ENCODE measurements at regions not wholly inside any gene's neighbourhood (a gene's known extent, or its start where the extent isn't known, plus 50 kb on each side); places are given as distances from the start of the nearest gene placed in this dataset.
A peak's percentile ranks its signal among the peaks of the same experiment; 100 is the strongest.
"Not testable (repeated sequence)": the region's sequence is repeated elsewhere in the genome, so short reads cannot be mapped to it uniquely, and the experiment has no call there.

DNA sequence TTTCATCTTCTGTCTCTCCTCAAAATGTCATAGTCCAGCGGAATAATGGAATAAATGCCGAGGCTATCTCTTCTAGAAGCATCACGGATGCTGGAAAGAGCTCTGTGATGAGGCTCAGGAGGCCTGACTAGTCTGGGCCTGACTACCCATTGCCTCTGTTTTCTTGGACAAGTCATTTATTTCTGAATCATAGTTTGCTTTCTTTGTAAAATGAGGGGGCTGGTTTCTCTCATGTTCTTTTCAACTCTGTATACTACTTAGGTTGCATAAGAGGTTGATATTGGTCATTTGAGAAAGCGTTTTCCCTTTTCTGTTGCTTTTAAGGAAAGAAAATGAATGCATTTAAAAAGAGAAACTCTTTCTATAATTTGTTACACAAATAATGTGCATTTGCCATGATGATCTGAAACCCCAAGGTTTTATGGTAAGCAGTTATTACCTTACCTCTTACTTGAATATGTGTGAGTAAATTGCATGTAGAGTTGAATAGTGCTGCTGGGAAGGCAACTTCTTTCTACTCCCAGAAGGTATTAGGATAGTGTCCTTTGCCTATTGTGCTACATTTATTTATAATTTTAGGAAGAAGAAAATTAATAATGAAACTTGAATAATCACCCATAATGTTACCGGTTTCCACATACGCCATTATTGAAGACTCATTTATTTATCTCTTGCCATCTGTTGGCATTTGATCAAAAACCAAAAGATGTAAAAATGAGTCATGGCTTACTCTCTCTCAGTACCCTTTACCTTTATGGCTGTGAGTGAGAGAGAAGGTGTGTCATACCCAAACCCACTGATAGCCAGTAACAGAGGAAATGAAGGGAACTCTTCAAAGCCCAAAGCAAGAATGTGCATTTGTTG, 179.1 kb downstream of the FASLG start:
- no peak for DNase-seq (ENCODE audit: low read depth)

- no peak for DNase-seq (ENCODE audit: low read depth)
Observed at GRCh38 chr1:172838680-172839313, 179.9 kb downstream of the FASLG start.

- not testable (repeated sequence) for DNase-seq (ENCODE audit: low read depth)
Observed at GRCh38 chr1:172839639-172840038, 180.7 kb downstream of the FASLG start.

DNA sequence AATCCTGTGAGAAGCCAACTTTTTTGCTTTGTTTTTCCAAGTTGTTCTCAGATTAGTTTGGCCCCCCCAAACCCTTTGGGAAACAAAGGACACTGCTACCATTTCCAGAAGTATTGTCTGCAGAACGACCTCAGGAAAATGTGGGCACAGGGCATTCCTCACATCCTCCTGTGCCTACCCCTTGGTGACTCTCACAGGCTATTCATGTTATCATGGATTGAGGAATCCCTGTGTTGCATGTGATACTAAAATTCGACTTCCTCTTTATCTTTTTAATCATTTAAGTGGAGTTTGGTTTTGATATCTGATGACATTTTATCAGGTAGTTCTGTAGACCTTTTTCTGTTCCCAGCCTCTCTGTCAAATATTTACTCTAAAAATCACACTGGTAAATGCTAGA, 184.5 kb downstream of the FASLG start:
- no peak for DNase-seq (ENCODE audit: low read depth)

DNA sequence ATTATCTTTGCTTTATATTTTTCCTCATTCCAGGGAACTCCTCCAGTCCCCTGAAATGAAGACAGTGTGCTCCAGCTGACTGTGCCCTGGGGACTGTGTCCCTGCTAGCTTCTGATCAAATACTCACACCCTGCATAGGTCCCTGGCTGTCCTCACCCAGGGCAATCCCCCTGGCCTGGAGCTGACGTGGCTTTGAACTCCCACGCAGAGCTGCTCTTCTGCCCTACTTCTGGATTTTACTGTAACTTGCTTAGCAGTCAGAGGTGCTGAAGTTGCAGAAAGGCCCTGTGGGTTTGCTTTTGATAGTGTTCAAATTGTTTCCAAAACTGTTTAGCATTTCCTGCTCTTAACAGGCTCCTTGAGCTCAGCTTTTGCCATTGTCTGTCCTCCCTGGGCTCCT, 186.5 kb downstream of the FASLG start:
- DNase-seq (ENCODE audit: low read depth): no peak

DNA sequence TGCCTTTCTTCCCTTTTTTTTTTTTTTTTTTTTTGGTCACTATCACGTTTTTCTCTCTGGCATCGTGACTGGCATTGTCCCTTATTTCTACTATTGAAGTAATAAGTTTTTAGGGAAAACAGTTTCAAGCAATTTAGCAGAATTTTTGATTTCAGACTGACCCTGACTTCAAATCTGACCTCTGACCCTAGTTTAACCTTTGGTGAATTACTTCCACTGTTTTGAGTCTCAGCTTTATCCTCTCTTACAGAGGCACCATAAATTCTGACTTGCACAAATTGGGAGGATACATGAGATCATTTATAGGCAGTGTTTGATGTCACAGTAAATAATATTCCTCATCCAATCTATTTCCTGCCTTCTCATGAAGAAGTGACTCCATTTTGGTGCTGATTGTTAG, 187.0 kb downstream of the FASLG start:
- DNase-seq (ENCODE audit: low read depth): no peak

GRCh38 chr1:172847814-172848213, 188.9 kb downstream of the FASLG start:
- DNase-seq (ENCODE audit: low read depth): not testable (repeated sequence)

GRCh38 chr1:172849653-172850052, 190.8 kb downstream of the FASLG start:
- DNase-seq (ENCODE audit: low read depth): no peak

DNA sequence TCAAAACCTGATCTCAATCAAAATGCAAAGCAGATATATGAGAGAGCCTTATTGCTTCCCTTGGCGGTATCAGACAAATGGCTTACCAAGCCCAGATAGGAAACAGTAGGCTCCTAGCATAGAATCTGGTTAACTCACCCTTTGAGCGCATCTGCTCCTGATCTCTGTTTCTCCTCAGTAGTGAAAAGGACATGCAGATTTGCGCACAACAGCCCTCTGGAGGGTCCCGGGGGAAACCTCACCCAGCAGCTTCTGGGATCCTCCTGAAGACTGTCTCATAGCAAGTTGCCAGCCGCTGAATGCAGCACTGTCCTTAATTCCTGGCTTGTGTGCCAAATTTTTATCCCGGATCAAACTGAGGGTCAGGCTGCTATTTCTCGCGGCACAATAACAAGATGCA, 192.2 kb downstream of the FASLG start:
- no peak for DNase-seq (ENCODE audit: low read depth)

DNA sequence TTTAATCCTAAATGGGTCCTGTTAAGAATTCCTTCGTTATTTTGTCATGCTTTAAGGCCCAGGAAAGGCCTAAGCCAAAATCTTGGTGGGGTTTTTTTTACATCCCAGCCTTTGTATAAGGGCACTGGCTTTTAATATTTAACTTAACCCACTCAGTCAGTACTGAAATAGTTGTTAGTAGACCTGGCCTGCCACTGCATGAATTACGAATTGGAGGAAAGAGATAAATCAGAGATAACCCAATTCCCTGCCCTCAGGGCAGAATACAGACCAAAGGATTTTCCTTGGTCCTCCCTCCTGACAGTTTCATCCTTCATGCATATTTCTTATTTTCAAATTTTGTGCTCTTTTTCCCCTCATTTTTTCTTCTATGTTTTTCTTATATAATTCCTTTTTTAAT, 193.0 kb downstream of the FASLG start:
- no peak for DNase-seq (ENCODE audit: low read depth)

DNA sequence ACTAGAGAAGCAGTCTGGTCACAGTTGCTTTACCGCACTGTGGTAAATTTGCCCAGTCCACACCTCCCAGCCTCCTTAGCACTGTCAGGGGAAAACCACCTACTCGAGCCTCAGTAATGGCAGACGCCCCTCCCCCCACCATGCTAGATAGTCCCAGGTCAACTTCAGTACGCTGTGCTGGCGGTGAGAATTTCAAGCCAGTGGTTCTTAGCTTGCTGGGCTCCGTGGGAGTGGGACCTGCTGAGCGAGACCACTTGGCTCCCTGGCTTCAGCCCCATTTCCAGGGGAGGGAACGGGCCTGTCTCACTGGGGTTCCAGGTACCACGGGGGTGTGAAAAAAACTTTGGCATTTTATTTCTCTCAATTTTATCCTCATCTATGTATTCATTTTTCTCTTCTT, 194.8 kb downstream of the TNFSF18 start:
- not testable (repeated sequence) for DNase-seq (ENCODE audit: low read depth)

- no peak for DNase-seq (ENCODE audit: low read depth)
Observed at GRCh38 chr1:172863031-172863430, 187.7 kb downstream of the TNFSF18 start.

DNA sequence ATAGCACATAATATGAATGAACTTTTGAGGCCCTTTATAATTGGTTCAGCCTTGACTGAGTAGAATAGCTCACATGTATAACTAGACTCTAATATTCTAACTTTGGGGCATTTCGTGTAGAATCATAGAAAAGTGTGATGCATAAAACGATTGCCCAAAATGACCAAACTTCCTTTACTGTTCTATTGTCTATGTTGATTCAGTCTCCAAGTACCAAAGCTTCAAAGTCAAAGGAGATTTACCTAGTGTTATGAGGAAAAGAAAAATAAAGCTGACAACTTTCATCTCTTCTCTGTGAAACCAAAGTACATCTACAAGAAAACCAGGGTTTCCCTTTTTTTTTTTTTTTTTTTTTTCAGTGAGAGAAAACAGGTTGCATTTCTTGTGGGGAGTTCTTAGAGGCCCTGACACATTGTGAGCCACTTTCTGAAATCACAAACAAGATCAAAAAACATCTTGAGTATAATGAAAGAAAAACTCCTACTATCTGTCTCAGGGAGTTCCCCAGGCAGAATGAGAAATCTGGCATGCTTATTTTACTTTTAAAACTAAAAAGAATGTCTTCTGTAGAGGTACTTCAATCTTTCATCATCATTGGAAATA, 183.4 kb downstream of the TNFSF18 start:
- DNase-seq (ENCODE audit: low read depth): no peak

- no peak for DNase-seq (ENCODE audit: low read depth)
Observed at GRCh38 chr1:172870901-172871606, 179.7 kb downstream of the TNFSF18 start.

GRCh38 chr1:172874950-172875349, 175.8 kb downstream of the TNFSF18 start:
- no peak for DNase-seq (ENCODE audit: low read depth)

GRCh38 chr1:172875892-172876291, 174.8 kb downstream of the TNFSF18 start:
- DNase-seq (ENCODE audit: low read depth): no peak

- no peak for DNase-seq (ENCODE audit: low read depth)
Observed at GRCh38 chr1:172882385-172882784, 168.4 kb downstream of the TNFSF18 start.

GRCh38 chr1:172882791-172883386, 167.9 kb downstream of the TNFSF18 start:
- no peak for DNase-seq (ENCODE audit: low read depth)

GRCh38 chr1:172883387-172883791, 167.4 kb downstream of the TNFSF18 start:
- no peak for DNase-seq (ENCODE audit: low read depth)

GRCh38 chr1:172883844-172884243, 166.9 kb downstream of the TNFSF18 start:
- DNase-seq (ENCODE audit: low read depth): no peak

DNA sequence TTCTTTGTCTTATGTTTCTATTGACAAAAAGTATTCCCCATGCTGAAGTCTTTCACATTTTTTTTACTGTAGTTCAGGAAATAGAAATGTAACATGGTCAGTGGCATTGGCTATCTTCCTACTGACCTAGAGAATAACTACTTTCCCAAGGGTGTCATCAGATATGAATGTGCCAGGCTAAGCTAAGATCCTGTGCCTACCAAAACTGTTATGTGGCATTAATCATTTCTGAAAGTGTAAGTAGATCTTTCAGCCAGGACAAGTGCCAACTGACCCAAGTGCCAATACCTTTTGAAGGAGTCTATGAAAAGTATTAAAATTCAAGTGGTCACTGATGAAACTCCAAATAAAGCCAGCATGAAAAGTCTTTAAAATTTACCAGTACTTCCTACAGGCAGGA, 165.3 kb downstream of the TNFSF18 start:
- DNase-seq (ENCODE audit: low read depth): peak; percentile 59

DNA sequence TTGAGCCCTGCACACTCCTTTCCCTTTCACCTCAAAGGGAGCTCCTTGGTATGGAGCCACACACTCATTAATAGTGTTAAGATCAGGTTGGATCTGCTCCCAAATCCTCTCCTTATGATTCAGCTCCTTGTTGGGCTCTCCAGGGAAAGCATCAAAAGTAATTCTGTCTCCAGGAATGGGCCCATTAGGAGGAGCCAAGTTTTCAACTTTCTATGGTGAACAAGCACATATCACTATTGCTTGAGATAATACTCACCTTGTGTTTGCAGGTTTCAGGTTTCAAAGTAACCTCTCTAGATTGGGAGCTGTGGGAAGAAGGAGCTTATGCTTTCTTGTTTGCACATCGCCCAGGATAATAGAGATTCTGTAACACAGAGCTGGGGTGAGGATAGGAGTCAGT, 164.8 kb downstream of the TNFSF18 start:
- no peak for DNase-seq (ENCODE audit: low read depth)

Data from fibroblast of gingiva (primary cell).